ENCODE measurements at regions not wholly inside any gene's neighbourhood (a gene's known extent, or its start where the extent isn't known, plus 50 kb on each side); places are given as distances from the start of the nearest gene placed in this dataset.
"Not testable (repeated sequence)": the region's sequence is repeated elsewhere in the genome, so short reads cannot be mapped to it uniquely, and the experiment has no call there.

DNA sequence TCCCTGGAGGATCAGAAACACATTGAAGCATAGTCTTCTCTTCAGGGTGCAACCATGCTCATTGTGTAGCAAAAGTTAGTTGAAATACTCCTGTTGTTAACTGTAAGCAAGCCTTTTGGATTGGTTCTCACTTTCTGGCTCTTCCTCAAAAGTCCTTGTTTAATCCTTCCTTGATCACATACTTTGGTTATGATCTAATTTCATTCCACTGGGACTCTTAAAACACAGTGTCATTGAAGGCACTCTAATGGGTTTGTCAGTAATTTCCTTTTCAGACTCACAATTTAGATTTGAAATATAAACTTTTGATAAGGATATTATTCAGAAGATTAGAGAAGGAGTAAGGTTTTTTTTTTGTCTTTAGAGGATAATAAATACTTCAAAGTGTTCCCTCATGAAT is 451.7 kb upstream of the SGO1 start:
- DNase-seq (ENCODE audit: low read depth): no peak

- no peak for DNase-seq (ENCODE audit: low read depth)
Observed at GRCh38 chr3:20622304-20622703, 436.3 kb upstream of the SGO1 start.

DNA sequence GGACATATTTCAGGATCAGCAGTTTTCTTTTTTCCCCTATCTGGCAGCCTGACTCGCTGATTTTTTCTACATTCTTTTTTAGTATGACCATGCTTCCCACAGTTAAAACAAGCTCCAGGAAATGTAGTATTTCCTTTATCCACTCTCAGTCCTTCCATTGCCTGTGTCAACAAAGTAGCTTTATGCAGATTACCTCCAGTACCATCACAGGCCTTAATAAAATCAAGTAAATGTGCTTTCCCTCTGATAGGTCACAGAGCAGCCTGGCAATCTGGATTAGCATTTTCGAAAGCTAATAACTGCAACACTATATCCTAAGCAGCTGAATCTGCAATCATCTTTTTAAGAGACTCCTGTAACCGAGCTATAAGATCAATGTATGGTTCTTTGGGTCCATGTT is 432.6 kb upstream of the SGO1 start:
- DNase-seq (ENCODE audit: low read depth): not testable (repeated sequence)

DNA sequence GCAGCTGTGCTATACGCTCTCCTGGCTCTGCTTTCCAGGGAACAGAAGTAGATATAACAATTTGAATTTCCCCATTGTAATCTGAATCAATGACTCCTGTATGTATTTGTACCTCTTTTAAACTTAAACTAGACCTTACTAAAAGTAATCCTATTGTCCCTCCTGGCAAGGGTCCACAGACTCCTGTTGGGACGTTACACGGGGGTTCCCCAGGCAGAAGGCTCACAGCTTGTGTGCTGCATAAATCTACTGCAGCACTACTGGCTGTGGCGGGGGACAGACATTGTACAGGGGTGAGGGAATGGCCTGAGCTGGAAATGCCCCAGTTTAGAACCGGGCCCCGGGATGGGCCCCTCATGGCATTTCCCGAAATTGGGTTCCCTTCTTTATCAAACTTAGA is 432.2 kb upstream of the SGO1 start:
- not testable (repeated sequence) for DNase-seq (ENCODE audit: low read depth)

DNA sequence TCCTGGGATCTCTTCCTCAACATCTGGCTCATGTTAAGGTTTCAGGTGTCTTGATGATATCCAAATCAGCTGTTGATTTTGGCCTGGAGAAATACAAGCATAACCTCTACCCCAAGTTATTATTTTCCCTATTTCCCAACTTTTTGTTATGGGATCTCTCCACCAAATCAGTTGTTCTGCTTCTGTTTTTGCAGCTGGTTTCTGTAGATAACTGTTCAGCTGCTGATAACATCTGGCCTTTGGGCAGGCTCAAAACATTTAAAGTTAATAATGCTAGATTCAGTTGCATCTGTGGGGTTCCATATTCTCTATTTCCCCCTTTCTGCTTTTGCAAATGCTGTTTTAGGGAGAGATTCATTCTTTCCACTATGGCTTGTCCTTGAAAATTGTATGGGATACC is 430.0 kb upstream of the SGO1 start:
- DNase-seq (ENCODE audit: low read depth): not testable (repeated sequence)

DNA sequence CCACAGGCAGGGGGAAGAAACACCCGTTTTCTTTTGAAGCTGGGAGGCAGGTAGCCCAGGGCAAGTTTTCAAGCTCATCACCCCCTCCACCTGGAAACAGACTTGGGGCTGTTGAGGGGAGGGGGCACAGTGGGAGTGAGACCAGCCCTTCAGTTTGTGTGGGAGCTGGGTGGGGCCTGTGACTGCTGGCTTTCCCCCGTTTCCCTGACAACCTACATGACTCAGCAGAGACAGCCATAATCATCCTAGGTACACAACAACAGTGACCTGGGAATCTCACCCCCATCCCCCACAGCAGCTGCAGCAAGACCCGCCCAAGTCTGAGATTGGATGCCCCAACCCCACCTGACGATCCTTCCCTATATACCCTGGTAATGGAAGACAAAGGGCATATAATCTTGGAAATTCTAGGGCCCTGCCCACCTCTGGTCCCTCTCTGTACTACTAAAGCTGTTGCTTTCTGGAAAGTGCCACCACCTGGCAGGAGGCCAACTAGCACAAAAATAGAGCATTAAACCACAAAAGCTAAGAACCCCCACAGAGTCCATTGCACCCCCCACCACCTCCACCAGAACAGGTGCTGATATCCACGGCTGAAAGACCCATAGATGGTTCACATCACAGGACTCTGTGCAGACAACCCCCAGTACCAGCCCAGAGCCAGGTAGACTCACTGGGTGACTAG is 422.2 kb upstream of the SGO1 start:
- DNase-seq (ENCODE audit: low read depth): no peak

DNA sequence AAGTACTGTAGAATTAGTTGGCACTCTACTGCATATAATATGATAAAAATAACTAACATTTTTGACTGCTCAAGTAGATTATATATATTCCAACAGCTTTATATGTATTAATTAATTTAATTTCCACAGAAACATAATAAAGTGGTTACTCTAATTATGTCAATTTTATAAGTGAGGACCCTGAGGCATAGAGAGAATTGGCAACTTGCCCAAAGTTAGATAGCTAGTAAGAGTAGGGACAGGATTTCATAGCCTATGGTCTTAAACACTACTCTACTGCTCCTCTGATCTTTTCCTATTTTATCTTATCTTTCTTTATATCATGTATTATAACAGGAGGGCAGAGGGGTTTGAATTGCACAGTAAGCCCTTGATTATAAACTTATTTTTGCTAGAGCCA is 418.7 kb upstream of the SGO1 start:
- no peak for DNase-seq (ENCODE audit: low read depth)

DNA sequence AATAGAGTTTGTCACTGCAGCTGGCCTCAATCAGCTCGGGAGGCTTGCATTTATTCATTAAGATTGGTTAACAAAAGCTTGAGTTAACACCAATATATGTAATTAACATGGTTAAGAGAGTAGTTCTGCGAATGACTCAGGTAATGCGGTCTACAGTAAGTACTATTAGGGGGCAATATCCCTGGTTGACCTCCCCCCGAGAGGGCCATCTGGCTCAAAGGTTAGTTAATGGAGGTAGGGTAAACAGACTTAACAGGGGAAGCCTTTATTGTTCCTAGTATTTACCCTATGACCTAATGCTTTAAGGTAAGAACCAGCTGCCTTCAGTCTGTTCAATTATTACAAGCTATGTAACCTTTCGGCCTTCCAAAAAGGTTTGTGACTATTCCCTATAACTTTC is 403.3 kb upstream of the SGO1 start:
- DNase-seq (ENCODE audit: low read depth): no peak

- no peak for DNase-seq (ENCODE audit: low read depth)
Observed at GRCh38 chr3:20588781-20589180, 402.8 kb upstream of the SGO1 start.

GRCh38 chr3:20583648-20584047 is 397.6 kb upstream of the SGO1 start:
- no peak for DNase-seq (ENCODE audit: low read depth)

- no peak for DNase-seq (ENCODE audit: low read depth)
Observed at GRCh38 chr3:20576228-20576627, 390.2 kb upstream of the SGO1 start.

DNA sequence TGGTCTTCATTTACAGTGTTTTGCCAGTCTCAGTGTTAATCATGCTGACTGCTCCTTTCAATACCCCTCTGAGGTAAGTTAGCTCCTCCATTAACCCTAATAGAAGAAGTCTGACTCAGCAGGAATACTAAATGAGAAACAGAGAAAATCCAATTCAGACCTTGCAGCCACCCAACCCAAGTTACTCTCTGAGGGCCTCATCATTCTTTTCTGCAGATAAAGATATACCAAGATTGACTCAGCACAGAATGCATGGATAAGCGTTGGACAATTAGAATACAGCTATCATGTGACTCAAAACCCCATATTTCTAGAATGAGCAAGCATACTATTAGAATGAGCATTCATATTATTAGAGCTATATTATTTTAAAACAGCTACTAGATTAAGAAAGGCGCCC is 389.1 kb upstream of the SGO1 start:
- DNase-seq (ENCODE audit: low read depth): no peak

DNA sequence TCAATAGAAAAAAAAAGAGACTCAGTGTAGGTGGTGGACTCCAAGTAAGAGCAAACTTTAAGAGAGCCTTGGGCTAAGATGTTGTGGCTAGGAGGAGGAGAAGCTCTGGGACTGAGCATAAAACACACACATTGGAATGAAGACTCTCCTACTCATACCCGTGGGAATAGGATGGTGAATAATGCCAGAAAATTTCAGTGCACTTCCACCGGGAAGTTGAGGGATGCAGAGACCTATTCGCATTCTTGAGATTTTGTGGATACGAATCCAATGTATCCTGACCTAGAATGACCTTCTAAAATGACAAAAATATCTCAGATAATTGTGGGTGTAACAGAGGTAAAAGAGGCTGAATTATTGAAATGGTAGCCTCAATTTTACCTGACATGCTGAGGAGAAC is 388.7 kb upstream of the SGO1 start:
- DNase-seq (ENCODE audit: low read depth): no peak

DNA sequence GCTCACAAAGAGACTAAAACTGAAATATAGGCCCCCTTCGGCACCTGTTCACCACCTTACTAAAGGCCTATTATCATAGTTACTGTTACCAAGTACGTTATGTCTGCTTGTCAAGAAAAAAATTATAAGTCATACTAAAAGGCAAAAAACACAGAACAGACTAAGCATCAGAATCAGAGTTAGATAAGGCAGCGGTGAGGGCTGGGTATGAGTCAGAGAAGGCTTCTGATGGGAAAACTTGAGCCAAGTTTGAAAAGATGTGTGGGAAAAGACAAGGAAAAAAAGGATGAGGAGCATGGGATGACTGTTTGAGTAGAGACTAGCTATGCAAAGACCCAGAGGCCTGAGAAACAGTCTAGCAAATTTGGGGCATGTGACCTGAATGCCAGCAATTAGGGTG is 387.2 kb upstream of the SGO1 start:
- no peak for DNase-seq (ENCODE audit: low read depth)

- DNase-seq (ENCODE audit: low read depth): no peak
Observed at GRCh38 chr3:20572473-20572872, 386.5 kb upstream of the SGO1 start.

- no peak for DNase-seq (ENCODE audit: low read depth)
Observed at GRCh38 chr3:20569310-20569709, 383.3 kb upstream of the SGO1 start.

DNA sequence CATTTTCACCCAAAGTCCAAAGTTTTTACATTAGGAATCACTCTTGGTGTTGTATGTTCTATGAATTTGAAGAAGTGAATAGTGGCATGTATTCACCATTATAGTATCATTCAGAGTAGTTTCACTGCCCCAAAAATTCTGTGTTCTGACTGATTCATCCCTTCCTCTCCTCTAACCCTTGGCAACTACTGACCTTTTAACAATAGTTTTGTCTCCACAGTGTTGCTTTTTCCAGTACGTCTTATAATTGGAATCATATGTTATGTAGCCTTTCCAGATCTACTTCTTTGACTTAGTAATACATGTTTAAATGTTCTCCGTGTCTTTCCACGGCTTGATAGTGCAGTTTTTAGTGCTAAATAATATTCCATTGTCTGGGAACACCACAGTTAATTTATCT is 379.0 kb upstream of the SGO1 start:
- DNase-seq (ENCODE audit: low read depth): no peak

- DNase-seq (ENCODE audit: low read depth): no peak
Observed at GRCh38 chr3:20563985-20564384, 378.0 kb upstream of the SGO1 start.

DNA sequence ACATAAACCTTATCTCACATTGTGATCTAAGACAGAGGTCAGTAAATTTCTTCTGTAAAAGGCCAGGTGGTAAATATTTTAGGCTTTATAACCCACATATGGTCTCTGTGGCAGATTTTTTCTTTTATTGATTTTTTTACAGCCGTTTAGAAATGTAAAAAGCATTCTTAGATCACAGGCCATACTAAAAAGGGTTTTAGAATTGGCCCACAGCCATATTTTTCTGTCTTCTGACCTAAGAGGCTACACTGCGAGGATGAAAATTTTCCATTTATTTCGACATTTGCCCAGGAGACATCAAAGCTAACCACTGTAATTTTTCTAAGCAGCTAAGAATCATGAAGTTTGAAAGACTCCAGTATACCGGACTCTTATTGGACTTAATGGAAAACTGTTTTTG is 377.2 kb upstream of the SGO1 start:
- no peak for DNase-seq (ENCODE audit: low read depth)

GRCh38 chr3:20561166-20561565 is 375.2 kb upstream of the SGO1 start:
- no peak for DNase-seq (ENCODE audit: low read depth)

DNA sequence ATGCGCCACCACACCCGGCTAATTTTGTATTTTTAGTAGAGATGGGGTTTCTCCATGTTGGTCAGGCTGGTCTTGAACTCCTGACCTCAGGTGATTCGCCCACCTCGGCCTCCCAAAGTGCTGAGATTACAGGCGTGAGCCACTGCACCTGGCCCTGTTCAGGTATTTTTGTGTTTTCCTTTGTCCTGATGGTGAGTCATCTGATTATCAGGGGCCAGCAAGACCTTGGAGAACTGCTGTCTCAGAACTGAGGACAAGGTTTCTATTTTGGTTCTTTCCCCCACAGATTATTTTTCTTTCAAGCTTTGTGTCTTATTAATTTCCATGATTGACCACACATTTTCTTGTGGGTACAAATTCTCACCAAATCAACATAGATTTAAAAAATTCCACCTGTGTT is 374.4 kb upstream of the SGO1 start:
- not testable (repeated sequence) for DNase-seq (ENCODE audit: low read depth)

- no peak for DNase-seq (ENCODE audit: low read depth)
Observed at GRCh38 chr3:20558161-20558560, 372.2 kb upstream of the SGO1 start.

DNA sequence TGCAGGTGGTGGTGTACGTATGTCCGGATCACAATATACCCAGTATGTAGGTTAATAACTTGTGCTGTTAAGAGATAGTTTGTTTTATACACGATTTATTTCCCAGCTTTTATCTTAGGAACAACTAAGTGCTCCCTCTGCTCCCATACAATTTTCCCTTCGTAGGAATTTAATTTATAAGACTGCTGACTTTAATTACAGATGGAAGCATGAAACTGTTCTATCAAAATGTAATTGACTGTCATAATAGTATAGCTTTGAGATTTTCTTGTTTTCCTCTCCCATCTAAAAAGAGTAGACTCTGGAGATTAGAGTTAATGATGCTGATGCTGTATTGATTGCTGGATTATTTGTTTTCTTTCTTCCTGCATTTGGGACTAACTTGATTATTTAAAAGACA is 370.7 kb upstream of the SGO1 start:
- DNase-seq (ENCODE audit: low read depth): no peak

- DNase-seq (ENCODE audit: low read depth): no peak
Observed at GRCh38 chr3:20552605-20553275, 366.7 kb upstream of the SGO1 start.

All from stimulated activated CD8-positive, alpha-beta memory T cell treated with anti-CD3 and anti-CD28 coated beads, Interleukin-15, amount 100 ng/mL, for 24 hours (primary cell).